Urinary bladder (tissue), 3 donors: ENCODE measurements at regions not wholly inside any gene's neighbourhood (a gene's known extent, or its start where the extent isn't known, plus 50 kb on each side); places are given as distances from the start of the nearest gene placed in this dataset.

Experiments used
- DNase-seq: peaks from one replicate; pipeline ENCODE4 v3.0.0-alpha.2; 2015; ENCODE audit errors: extremely low spot score
- H3K27ac ChIP-seq: one replicate; pipeline ENCODE4 v1.5.1; 2013; ENCODE audit warnings: low read depth, mild to moderate bottlenecking, moderate library complexity
- H3K36me3 ChIP-seq: one replicate; pipeline ENCODE4 v1.6.1; 2013; ENCODE audit warnings: mild to moderate bottlenecking, moderate library complexity; ENCODE audit not compliant: insufficient read depth
- H3K4me1 ChIP-seq: one replicate; pipeline ENCODE4 v1.6.1; 2013; ENCODE audit warnings: mild to moderate bottlenecking, moderate library complexity; ENCODE audit not compliant: insufficient read depth
- H3K4me3 ChIP-seq: one replicate; pipeline ENCODE4 v1.5.1; 2013; ENCODE audit warnings: low read depth, low read length
- WGBS: extraction: QIAGEN DNeasy Blood & Tissue Kit; methylation state at CpG from one replicate; pipeline ENCODE4 v1.1.7; 2013; 5-methylcytosine and 5-hydroxymethylcytosine counted together
- donor health status: healthy with polysubstance abuse.
- donor health status: healthy.

- H3K4me1 ChIP-seq, result no peaks in the 10 kb centered on the region
- H3K4me3 ChIP-seq, result no peak overlapping the region
- no peaks in the 10 kb centered on the region for H3K36me3 ChIP-seq
- DNase-seq, result no peak
- no peak overlapping the region for H3K27ac ChIP-seq
These were observed 123.0 kb upstream of the POU3F2 start for GRCh38 chr6:98711380-98711779.

- no peaks in the 10 kb centered on the region for H3K36me3 ChIP-seq
- H3K27ac ChIP-seq, result no peak overlapping the region
- no peak for DNase-seq
- H3K4me1 ChIP-seq, result no peaks in the 10 kb centered on the region
- WGBS, result 8% methylated on average over 8 of the region's 8 CpGs
- H3K4me3 ChIP-seq, result no peak overlapping the region
These were observed 118.0 kb upstream of the POU3F2 start for GRCh38 chr6:98716341-98716740.

- DNase-seq, result no peak
- no peak overlapping the region for H3K4me3 ChIP-seq
- H3K36me3 ChIP-seq, result no peaks in the 10 kb centered on the region
- 40% methylated on average over 6 of the region's 6 CpGs for WGBS
- no peaks in the 10 kb centered on the region for H3K4me1 ChIP-seq
- no peak overlapping the region for H3K27ac ChIP-seq
These were observed 117.0 kb upstream of the POU3F2 start for GRCh38 chr6:98717322-98717877.

DNA sequence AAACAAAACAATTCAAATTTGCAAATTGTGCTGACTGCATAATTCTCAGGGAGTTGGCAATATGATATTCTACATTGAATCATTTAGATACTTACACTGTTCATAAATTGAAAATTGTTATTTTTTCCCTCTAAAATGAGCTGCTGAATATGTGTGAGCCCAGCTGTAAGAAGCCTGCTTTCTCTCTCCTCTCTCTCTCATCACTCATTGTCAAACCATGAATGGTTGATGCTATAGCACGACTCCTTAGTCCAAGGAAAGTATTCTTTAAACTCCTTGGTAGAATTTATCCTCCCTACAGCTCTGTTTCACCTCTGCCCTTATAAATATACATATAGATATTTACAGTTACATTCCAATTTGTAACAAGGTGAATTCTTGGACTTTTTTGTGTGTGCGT lies 116.4 kb upstream of the POU3F2 start:
- H3K27ac ChIP-seq, result no peak overlapping the region
- WGBS, result 69% methylated on average over 2 of the region's 2 CpGs
- no peak for DNase-seq
- H3K4me3 ChIP-seq, result no peak overlapping the region
- no peaks in the 10 kb centered on the region for H3K36me3 ChIP-seq
- H3K4me1 ChIP-seq, result no peaks in the 10 kb centered on the region

DNA sequence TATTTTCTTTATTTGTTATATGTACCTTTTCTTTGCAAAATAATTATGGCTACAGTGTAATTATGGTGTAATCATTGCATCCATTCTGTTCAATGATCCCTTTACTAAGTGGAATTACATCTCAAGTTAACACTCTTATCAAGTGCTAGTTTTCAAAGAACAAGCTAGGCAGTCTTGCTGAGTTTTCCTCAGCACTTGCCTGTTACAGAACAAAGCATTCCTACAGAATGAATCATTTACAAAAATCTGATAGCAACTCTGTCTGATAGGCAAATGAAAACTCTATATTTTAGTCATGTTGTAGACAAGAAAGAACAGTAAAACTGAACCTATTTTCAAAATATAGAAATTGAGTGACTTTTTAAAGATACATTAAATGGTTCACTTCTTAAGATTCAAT lies 109.8 kb upstream of the POU3F2 start:
- H3K36me3 ChIP-seq, result no peaks in the 10 kb centered on the region
- H3K4me1 ChIP-seq, result no peaks in the 10 kb centered on the region
- no peak overlapping the region for H3K4me3 ChIP-seq
- H3K27ac ChIP-seq, result no peak overlapping the region
- DNase-seq, result no peak

GRCh38 chr6:98747273-98747672 lies 87.1 kb upstream of the POU3F2 start:
- no peak for DNase-seq
- no peaks in the 10 kb centered on the region for H3K4me1 ChIP-seq
- H3K27ac ChIP-seq, result no peak overlapping the region
- WGBS, result 55% methylated on average over 1 of the region's 1 CpG
- H3K4me3 ChIP-seq, result no peak overlapping the region
- no peaks in the 10 kb centered on the region for H3K36me3 ChIP-seq

- WGBS, result 62% methylated on average over 3 of the region's 3 CpGs
- Histone ChIP-seq H3K36me3 (no peaks in the 10 kb centered on the region), H3K27ac (no peak overlapping the region), H3K4me3 (no peak overlapping the region), H3K4me1 (no peaks in the 10 kb centered on the region)
- no peak for DNase-seq
These were observed 86.4 kb upstream of the POU3F2 start for GRCh38 chr6:98747960-98748359.

DNA sequence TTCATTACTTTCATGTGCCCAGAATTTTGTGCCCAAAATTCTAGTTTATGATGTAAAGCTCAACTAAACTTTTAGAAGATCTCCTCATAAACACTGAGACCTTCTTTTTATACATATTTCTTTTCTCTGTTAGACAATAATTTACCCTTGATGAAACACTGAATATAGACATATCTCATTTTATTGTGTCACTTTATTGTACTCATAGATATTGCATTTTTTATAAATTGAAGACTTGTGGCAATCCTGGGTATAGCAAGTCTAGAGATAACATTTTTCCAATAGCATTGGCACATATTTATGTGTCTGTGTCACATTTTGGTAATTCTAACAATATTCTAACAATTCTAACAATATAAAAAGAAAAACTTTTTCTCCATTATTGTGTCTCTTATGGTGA lies 74.9 kb upstream of the POU3F2 start:
- H3K4me1 ChIP-seq, result no peaks in the 10 kb centered on the region
- H3K4me3 ChIP-seq, result no peak overlapping the region
- H3K36me3 ChIP-seq, result no peaks in the 10 kb centered on the region
- H3K27ac ChIP-seq, result no peak overlapping the region
- no peak for DNase-seq

GRCh38 chr6:98764373-98764911 lies 69.9 kb upstream of the POU3F2 start:
- no peaks in the 10 kb centered on the region for H3K36me3 ChIP-seq
- no peak for DNase-seq
- no peak overlapping the region for H3K27ac ChIP-seq
- WGBS, result 60% methylated on average over 1 of the region's 1 CpG
- peak overlapping the region; percentile 20 for H3K4me3 ChIP-seq
- no peaks in the 10 kb centered on the region for H3K4me1 ChIP-seq

GRCh38 chr6:98769546-98769945 lies 64.8 kb upstream of the POU3F2 start:
- Histone ChIP-seq H3K4me3 (no peak overlapping the region), H3K27ac (no peak overlapping the region), H3K36me3 (no peaks in the 10 kb centered on the region), H3K4me1 (no peaks in the 10 kb centered on the region)
- no peak for DNase-seq
- 97% methylated on average over 1 of the region's 1 CpG for WGBS

GRCh38 chr6:98775205-98775604 lies 59.2 kb upstream of the POU3F2 start:
- H3K4me3 ChIP-seq, result no peak overlapping the region
- H3K27ac ChIP-seq, result no peak overlapping the region
- no peak for DNase-seq
- 17% methylated on average over 2 of the region's 2 CpGs for WGBS
- no peaks in the 10 kb centered on the region for H3K36me3 ChIP-seq
- H3K4me1 ChIP-seq, result no peaks in the 10 kb centered on the region

DNA sequence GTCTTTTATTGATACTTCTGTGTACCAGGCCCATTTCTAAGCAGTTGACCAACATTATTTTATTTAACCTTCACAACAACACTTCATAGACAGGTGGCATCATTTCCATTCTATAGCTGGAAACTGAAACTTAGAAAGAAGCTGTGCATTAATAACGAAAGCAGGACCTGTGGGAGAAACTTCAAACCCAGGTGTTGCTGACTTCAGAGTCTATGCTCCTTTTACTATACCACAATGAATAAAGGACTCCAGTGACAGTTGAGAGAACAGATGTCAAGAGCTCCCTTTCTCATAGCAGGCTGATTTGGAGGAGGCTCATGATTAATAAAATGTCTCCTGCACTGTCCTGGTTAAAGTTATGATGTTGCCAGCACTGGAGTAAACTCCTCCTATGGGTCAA lies 56.6 kb upstream of the POU3F2 start:
- H3K27ac ChIP-seq, result no peak overlapping the region
- no peak overlapping the region for H3K4me3 ChIP-seq
- WGBS, result 71% methylated on average over 1 of the region's 1 CpG
- no peak for DNase-seq
- no peaks in the 10 kb centered on the region for H3K36me3 ChIP-seq
- no peaks in the 10 kb centered on the region for H3K4me1 ChIP-seq

DNA sequence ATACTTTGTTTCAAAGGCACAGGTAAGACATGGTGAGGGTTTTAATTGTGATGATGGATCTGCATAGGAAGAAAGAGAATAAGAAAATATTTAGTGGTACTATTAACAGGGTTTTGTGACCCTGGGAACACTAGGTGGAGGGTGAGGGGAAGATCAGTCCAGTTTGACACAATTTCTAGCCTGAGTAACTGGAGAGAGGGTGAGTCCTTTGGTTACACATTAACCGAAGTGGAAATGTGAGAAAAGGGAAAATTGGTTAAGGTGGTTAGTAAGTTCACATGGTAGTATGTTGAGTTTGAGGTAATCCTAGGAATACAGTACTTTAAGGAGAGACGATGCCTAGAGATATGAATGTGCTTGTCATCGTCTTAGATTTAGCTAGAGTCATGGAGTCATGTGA lies 54.8 kb upstream of the POU3F2 start:
- no peaks in the 10 kb centered on the region for H3K36me3 ChIP-seq
- no peak for DNase-seq
- no peak overlapping the region for H3K27ac ChIP-seq
- no peak overlapping the region for H3K4me3 ChIP-seq
- H3K4me1 ChIP-seq, result no peaks in the 10 kb centered on the region
- WGBS, result 82% methylated on average over 3 of the region's 3 CpGs

DNA sequence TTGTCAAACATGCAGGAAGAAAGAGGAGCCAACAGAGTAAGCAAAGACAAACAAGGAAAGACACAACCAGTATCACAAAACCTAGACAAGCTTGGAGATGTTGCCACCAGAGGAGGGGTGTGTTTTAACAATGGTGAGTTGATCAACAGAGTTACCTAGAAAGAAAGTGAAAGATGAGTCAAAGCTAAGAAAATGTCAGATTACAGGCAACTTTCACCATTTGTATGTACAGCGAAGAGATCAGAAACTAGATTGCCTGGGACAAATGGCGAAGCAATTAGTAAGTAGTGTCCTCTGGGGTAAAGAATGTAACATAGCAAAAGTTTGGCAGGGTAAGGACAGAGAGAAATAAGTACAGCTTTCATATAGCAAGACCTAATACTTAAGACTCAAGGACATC lies 51.6 kb upstream of the POU3F2 start:
- Histone ChIP-seq H3K4me1 (no peaks in the 10 kb centered on the region), H3K27ac (no peak overlapping the region), H3K36me3 (no peaks in the 10 kb centered on the region), H3K4me3 (no peak overlapping the region)
- DNase-seq, result no peak
- WGBS, result 89% methylated on average over 2 of the region's 2 CpGs

DNA sequence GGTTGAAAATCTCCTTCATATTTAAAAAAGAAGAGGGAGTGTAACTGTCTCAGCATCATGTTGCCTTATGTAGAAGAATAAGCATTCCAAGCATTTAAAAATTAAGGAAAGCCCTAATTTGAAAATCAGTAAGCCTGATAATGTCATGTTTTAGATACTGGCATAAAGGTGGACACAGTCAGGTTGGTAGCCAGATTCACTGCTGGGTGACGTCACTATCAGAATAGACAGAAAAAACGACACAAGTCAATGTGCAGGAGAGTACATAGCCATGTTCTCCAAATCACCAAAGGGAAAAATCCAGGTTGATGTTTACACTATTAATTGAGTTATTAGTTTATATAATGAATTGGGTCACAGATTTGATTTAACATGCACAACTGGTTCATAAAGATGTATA lies 50.8 kb upstream of the POU3F2 start:
- no peaks in the 10 kb centered on the region for H3K36me3 ChIP-seq
- 76% methylated on average over 2 of the region's 2 CpGs for WGBS
- no peak overlapping the region for H3K27ac ChIP-seq
- H3K4me3 ChIP-seq, result no peak overlapping the region
- H3K4me1 ChIP-seq, result no peaks in the 10 kb centered on the region
- DNase-seq, result no peak
